BE2C (cell line): ENCODE measurements at regions not wholly inside any gene's neighbourhood (a gene's known extent, or its start where the extent isn't known, plus 50 kb on each side); places are given as distances from the start of the nearest gene placed in this dataset.
"Not testable (repeated sequence)": the region's sequence is repeated elsewhere in the genome, so short reads cannot be mapped to it uniquely, and the experiment has no call there.

Experiments
- DNase-seq: peaks from one replicate; pipeline ENCODE4 v3.0.0-alpha.2; 2020
- H3K27me3 ChIP-seq: fragments of 250-450 bp; sonication (Bioruptor Pico); 2 replicates; pipeline ENCODE4 v1.5.1; 2020; ENCODE audit warnings: mild to moderate bottlenecking
- H3K36me3 ChIP-seq: fragments of 250-450 bp; sonication (Bioruptor Pico); 2 replicates; pipeline ENCODE4 v1.5.1; 2020; ENCODE audit warnings: mild to moderate bottlenecking
- H3K4me1 ChIP-seq: fragments of 250-450 bp; sonication (Bioruptor Pico); 2 replicates; pipeline ENCODE4 v1.5.1; 2020
- H3K4me3 ChIP-seq: 2 replicates; pipeline ENCODE4 v1.5.1; 2011; ENCODE audit warnings: low read depth, low read length
- H3K9me3 ChIP-seq: fragments of 250-450 bp; sonication (Bioruptor Pico); 2 replicates; pipeline ENCODE4 v1.5.1; 2020
- TF ChIP-seq, protein P1 (sequence below): IDR thresholded peaks from 2 replicates; pipeline ENCODE4 v1.5.1; 2012; ENCODE audit warnings: mild to moderate bottlenecking, low read depth, low read length

DNA sequence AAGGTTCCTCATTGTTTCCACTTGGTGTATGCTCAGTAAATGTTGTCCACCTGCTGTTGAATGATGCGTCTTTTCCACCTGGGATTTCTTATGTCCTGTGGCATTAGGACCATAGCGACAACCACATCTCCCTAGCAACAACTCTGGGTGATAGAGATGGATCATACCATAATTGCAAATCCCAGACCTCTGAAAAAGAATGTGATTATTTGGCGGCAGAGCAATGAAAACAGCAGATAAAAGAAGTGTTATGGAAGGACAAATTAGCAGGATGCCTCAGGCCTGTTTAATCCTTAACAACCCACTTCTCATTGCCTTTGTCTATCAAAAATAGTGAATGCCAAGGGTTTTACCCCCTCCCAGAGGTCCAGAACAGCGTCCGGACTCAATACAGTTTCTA is 278.9 kb downstream of the TSN start:
- H3K4me3 ChIP-seq, result no peak overlapping the region
- DNase-seq, result no peak
- TF ChIP-seq, protein P1, sequence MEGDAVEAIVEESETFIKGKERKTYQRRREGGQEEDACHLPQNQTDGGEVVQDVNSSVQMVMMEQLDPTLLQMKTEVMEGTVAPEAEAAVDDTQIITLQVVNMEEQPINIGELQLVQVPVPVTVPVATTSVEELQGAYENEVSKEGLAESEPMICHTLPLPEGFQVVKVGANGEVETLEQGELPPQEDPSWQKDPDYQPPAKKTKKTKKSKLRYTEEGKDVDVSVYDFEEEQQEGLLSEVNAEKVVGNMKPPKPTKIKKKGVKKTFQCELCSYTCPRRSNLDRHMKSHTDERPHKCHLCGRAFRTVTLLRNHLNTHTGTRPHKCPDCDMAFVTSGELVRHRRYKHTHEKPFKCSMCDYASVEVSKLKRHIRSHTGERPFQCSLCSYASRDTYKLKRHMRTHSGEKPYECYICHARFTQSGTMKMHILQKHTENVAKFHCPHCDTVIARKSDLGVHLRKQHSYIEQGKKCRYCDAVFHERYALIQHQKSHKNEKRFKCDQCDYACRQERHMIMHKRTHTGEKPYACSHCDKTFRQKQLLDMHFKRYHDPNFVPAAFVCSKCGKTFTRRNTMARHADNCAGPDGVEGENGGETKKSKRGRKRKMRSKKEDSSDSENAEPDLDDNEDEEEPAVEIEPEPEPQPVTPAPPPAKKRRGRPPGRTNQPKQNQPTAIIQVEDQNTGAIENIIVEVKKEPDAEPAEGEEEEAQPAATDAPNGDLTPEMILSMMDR, result no peak
- H3K9me3 ChIP-seq, result no peaks in the 10 kb centered on the region
- no peaks in the 10 kb centered on the region for H3K4me1 ChIP-seq
- no peaks in the 10 kb centered on the region for H3K36me3 ChIP-seq
- H3K27me3 ChIP-seq, result no peaks in the 10 kb centered on the region

DNA sequence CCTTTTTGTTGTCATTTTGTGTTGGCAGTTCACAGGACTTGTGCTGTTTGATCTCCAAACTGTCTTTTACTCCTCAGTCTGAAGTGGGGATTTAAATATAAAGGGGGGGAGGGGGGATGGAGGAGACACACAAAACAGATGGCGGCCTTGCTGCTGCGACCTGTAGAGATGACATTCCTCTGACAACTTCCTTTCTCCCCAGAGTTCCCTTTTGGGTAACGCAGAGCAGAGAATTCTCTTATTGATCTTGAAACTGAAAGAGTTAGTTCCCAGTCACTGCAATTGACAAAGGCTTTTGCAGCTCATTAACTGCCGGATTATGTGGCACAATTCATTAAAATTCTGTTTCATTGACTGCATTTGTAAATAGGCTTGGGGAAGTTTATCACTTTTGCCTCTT is 279.3 kb downstream of the TSN start:
- no peaks in the 10 kb centered on the region for H3K27me3 ChIP-seq
- no peaks in the 10 kb centered on the region for H3K9me3 ChIP-seq
- TF ChIP-seq, protein P1, result no peak
- H3K4me3 ChIP-seq, result no peak overlapping the region
- H3K4me1 ChIP-seq, result no peaks in the 10 kb centered on the region
- DNase-seq, result no peak
- H3K36me3 ChIP-seq, result no peaks in the 10 kb centered on the region

DNA sequence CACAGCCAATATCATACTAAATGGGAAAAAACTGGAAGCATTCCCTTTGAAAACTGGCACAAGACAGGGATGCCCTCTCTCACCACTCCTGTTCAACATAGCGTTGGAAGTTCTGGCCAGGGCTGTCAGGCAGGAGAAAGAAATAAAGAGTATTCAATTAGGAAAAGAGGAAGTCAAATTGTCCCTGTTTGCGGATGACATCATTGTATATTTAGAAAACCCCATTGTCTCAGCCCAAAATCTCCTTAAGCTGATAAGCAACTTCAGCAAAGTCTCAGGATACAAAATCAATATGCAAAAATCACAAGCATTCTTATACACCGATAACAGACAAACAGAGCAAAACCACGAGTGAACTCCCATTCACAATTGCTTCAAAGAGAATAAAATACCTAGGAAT is 283.4 kb downstream of the TSN start:
- DNase-seq, result not testable (repeated sequence)

DNA sequence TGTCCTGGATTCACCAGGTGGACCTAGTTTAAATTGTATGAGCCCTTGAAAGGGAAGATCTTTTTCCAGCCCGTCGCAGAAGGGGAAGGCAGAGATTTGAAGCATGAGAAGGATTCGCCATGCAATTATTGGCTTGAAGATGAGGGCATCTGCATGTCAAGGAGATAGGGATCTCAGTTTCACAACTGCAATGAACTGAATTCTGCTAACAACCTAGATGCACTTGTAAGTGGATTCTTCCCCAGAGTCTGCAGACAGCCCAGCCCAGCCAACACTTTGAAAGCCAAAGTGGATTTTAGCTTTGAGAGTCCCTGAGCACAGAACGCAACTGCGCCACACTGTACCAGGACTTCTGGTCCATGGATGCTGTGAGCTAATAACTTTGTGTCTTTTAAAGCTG is 286.0 kb downstream of the TSN start:
- no peaks in the 10 kb centered on the region for H3K36me3 ChIP-seq
- H3K4me3 ChIP-seq, result no peak overlapping the region
- H3K27me3 ChIP-seq, result no peaks in the 10 kb centered on the region
- TF ChIP-seq, protein P1, result no peak
- no peaks in the 10 kb centered on the region for H3K4me1 ChIP-seq
- H3K9me3 ChIP-seq, result no peaks in the 10 kb centered on the region
- no peak for DNase-seq

More for the DNA sequence above, 283.4 kb downstream of the TSN start:
- not testable (repeated sequence) for H3K27me3 ChIP-seq, H3K4me3 ChIP-seq, H3K9me3 ChIP-seq, H3K36me3 ChIP-seq, H3K4me1 ChIP-seq

DNA sequence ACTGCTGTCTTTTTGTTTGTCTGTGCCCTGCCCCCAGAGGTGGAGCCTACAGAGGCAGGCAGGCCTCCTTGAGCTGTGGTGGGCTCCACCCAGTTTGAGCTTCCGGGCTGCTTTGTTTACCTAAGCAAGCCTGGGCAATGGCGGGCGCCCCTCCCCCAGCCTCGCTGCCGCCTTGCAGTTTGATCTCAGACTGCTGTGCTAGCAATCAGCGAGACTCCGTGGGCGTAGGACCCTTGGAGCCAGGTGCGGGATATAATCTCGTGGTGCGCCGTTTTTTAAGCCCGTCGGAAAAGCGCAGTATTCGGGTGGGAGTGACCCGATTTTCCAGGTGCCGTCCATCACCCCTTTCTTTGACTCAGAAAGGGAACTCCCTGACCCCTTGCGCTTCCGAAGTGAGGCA is 296.2 kb downstream of the TSN start:
- not testable (repeated sequence) for H3K9me3 ChIP-seq, H3K4me1 ChIP-seq, H3K36me3 ChIP-seq, H3K4me3 ChIP-seq, DNase-seq, H3K27me3 ChIP-seq

DNA sequence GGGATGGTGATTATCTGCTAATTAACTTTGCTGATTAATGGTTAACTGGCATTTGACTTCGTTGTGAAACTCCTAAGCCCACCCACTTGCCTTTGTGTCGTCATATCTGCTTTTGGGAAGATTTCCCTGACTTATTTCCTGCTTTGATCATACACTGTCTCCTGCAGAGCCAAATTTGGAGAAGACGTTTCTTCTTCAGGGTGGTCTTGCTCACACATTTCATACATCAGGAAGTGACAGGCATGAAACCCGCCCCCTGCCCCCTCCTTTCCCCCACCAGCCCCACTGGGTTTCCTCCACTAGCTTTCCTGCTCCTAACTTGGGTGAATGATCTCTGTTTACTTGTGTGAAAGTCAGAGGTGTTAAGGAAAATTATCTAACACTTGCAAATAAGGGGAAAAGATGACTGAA is 300.1 kb downstream of the TSN start:
- DNase-seq, result no peak
- Histone ChIP-seq H3K4me3 (no peak overlapping the region), H3K36me3 (no peaks in the 10 kb centered on the region), H3K4me1 (no peaks in the 10 kb centered on the region), H3K9me3 (no peaks in the 10 kb centered on the region), H3K27me3 (no peaks in the 10 kb centered on the region)
- TF ChIP-seq, protein P1, result no peak

DNA sequence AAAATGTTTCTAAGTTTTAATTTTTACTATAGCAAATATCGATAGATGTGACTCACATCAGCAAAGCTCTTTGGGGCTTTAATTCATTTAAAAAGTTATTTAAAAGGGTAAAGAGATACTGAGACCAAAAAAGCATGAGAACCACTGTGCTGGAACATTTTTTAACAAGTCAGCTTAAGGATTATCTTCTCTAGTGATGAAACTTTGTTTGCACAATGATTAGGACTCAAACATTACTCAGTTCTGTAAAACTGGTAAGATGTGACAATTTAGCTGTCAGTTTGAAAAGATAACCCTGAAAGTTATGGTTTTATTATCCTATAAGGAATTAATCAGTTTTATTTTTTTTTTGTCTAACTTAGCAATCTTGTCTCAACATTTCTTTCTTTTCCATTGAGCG is 301.4 kb downstream of the TSN start:
- Histone ChIP-seq H3K4me3 (no peak overlapping the region), H3K36me3 (no peaks in the 10 kb centered on the region), H3K4me1 (no peaks in the 10 kb centered on the region), H3K27me3 (no peaks in the 10 kb centered on the region), H3K9me3 (no peaks in the 10 kb centered on the region)
- TF ChIP-seq, protein P1, result no peak
- DNase-seq, result no peak
